ENCODE measurements at regions not wholly inside any gene's neighbourhood (a gene's known extent, or its start where the extent isn't known, plus 50 kb on each side); places are given as distances from the start of the nearest gene placed in this dataset.

GRCh38 chr17:63358956-63359355, 87.2 kb downstream of the CYB561 start:
- Histone ChIP-seq H3K4ac (ENCODE audit: low read depth, low read length) (no peak overlapping the region), H2BK5ac (ENCODE audit: insufficient read length, low read length) (no peak overlapping the region), H3K56ac (ENCODE audit: insufficient read length, low read depth, low read length) (no peak overlapping the region), H3K18ac (ENCODE audit: insufficient read length, low read depth, low read length) (no peak overlapping the region), H3K9me3 (ENCODE audit: control insufficient read depth, low read depth, low read length) (no peaks in the 10 kb centered on the region), H3K79me1 (ENCODE audit: insufficient read depth, low read depth, low read length, poor library complexity, severe bottlenecking) (no peaks in the 10 kb centered on the region), H3K23me2 (ENCODE audit: insufficient read length, low read depth, low read length, poor library complexity, severe bottlenecking) (no peaks in the 10 kb centered on the region), H2BK120ac (ENCODE audit: low read depth, low read length, poor library complexity, severe bottlenecking) (no peak overlapping the region), H4K20me1 (ENCODE audit: control insufficient read depth, insufficient read depth, insufficient read length) (no peaks in the 10 kb centered on the region), H3K27ac (ENCODE audit: insufficient read length, low read depth, low read length) (no peak overlapping the region), H3T11ph (ENCODE audit: low read length) (no peak overlapping the region), H3K14ac (ENCODE audit: insufficient read depth, low read length) (no peak overlapping the region), H3K4me2 (ENCODE audit: insufficient read depth, insufficient read length, low read length) (no peak overlapping the region), H3K27me3 (ENCODE audit: insufficient read depth, low read length) (no peaks in the 10 kb centered on the region), H4K8ac (replicated peaks; ENCODE audit: insufficient read length, low read depth, low read length) (no peak overlapping the region), H3K79me2 (ENCODE audit: insufficient read depth, low read length) (no peaks in the 10 kb centered on the region), H2BK20ac (ENCODE audit: low read depth, low read length, poor library complexity, severe bottlenecking) (no peak overlapping the region), H3K4me1 (ENCODE audit: insufficient read depth, low read length) (no peaks in the 10 kb centered on the region), H4K91ac (ENCODE audit: insufficient read length, low read depth, low read length) (no peak overlapping the region), H3K23ac (ENCODE audit: insufficient read length, low read depth, low read length) (no peak overlapping the region), H2AK5ac (ENCODE audit: insufficient read length, low read length) (no peak overlapping the region), H4K5ac (ENCODE audit: insufficient read length, low read depth, low read length) (no peak overlapping the region), H2BK15ac (ENCODE audit: low read depth, low read length) (no peak overlapping the region), H2AFZ (ENCODE audit: low read length) (no peak overlapping the region), H3K9ac (ENCODE audit: extremely low read depth, insufficient read length, low read length) (no peak overlapping the region), H2BK12ac (ENCODE audit: insufficient read length, low read depth, low read length) (no peak overlapping the region)
- 100% methylated on average over 1 of the region's 3 CpGs for WGBS (ENCODE audit: extremely low coverage, insufficient read length, low lambda C conversion rate)
- Mint-ChIP-seq H3K27me3 (ENCODE audit: low read depth) (no peaks in the 10 kb centered on the region), H3K36me3 (ENCODE audit: insufficient read depth in 1 of 3, low read depth in 3 of 3) (no peaks in the 10 kb centered on the region), H3K9me3 (no peaks in the 10 kb centered on the region), H3K27ac (no peak overlapping the region), H3K4me1 (no peaks in the 10 kb centered on the region), H3K4me3 (no peak overlapping the region)
- no peak for DNase-seq
- TF ChIP-seq CTCF (conservative IDR thresholded peaks at IDR 0.05) = no peak
